Fibroblast of peridontal ligament (primary cell): ENCODE measurements at regions not wholly inside any gene's neighbourhood (a gene's known extent, or its start where the extent isn't known, plus 50 kb on each side); places are given as distances from the start of the nearest gene placed in this dataset.

ENCODE experiments used
- DNase-seq: peaks from one replicate; pipeline ENCODE4 v3.0.0-alpha.2; 2010; ENCODE audit errors: extremely low read depth

- DNase-seq, result no peak
Measured at GRCh38 chr3:73874606-73875369, 250.0 kb upstream of the PDZRN3 start.

GRCh38 chr3:73874161-73874560 lies 249.4 kb upstream of the PDZRN3 start:
- no peak for DNase-seq

- peak; percentile 75 for DNase-seq
Measured at GRCh38 chr3:73868688-73869315, 244.1 kb upstream of the PDZRN3 start.

- no peak for DNase-seq
Measured at GRCh38 chr3:73867524-73867923, 242.8 kb upstream of the PDZRN3 start.

GRCh38 chr3:73866846-73867245 lies 242.1 kb upstream of the PDZRN3 start:
- DNase-seq, result peak; percentile 16

- no peak for DNase-seq
Measured at GRCh38 chr3:73863546-73864079, 238.9 kb upstream of the PDZRN3 start.

- DNase-seq, result no peak
Measured at GRCh38 chr3:73855813-73856212, 231.1 kb upstream of the PDZRN3 start.

- peak; percentile 72 for DNase-seq
Measured at GRCh38 chr3:73848173-73848906, 223.6 kb upstream of the PDZRN3 start.

- DNase-seq, result peak; percentile 42
Measured at GRCh38 chr3:73846951-73847350, 222.2 kb upstream of the PDZRN3 start.

- no peak for DNase-seq
Measured at GRCh38 chr3:73839032-73839431, 214.3 kb upstream of the PDZRN3 start.

GRCh38 chr3:73835945-73836344 lies 211.2 kb upstream of the PDZRN3 start:
- no peak for DNase-seq

GRCh38 chr3:73832426-73832825 lies 207.7 kb upstream of the PDZRN3 start:
- DNase-seq, result no peak

- DNase-seq, result no peak
Measured at GRCh38 chr3:73828348-73828747, 203.6 kb upstream of the PDZRN3 start.

- DNase-seq, result peak; percentile 18
Measured at GRCh38 chr3:73827725-73828211, 203.0 kb upstream of the PDZRN3 start.

GRCh38 chr3:73827204-73827603 lies 202.5 kb upstream of the PDZRN3 start:
- DNase-seq, result no peak

- peak; percentile 72 for DNase-seq
Measured at GRCh38 chr3:73820896-73821295, 196.2 kb upstream of the PDZRN3 start.

GRCh38 chr3:73820431-73820830 lies 195.7 kb upstream of the PDZRN3 start:
- DNase-seq, result peak; percentile 51

- DNase-seq, result no peak
Measured at GRCh38 chr3:73815966-73816365, 191.2 kb upstream of the PDZRN3 start.

- DNase-seq, result no peak
Measured at GRCh38 chr3:73813692-73814292, 189.1 kb upstream of the PDZRN3 start.

GRCh38 chr3:73813291-73813690 lies 188.6 kb upstream of the PDZRN3 start:
- peak; percentile 42 for DNase-seq

GRCh38 chr3:73812054-73812453 lies 187.3 kb upstream of the PDZRN3 start:
- no peak for DNase-seq
